Left hindlimb (tissue), 1 donor: ENCODE measurements at regions not wholly inside any gene's neighbourhood (a gene's known extent, or its start where the extent isn't known, plus 50 kb on each side); places are given as distances from the start of the nearest gene placed in this dataset.
"Not testable (repeated sequence)": the region's sequence is repeated elsewhere in the genome, so short reads cannot be mapped to it uniquely, and the experiment has no call there.

Source experiments
- DNase-seq: peaks from one replicate; pipeline ENCODE4 v3.0.0-alpha.2; 2018

- DNase-seq: not testable (repeated sequence)
These were observed 99.2 kb downstream of the ZNF100 start for GRCh38 chr19:21668072-21668773.

GRCh38 chr19:21655540-21656126, 111.7 kb downstream of the ZNF100 start:
- DNase-seq: no peak

GRCh38 chr19:21651478-21651877, 115.9 kb downstream of the ZNF100 start:
- not testable (repeated sequence) for DNase-seq

GRCh38 chr19:21638776-21639175, 128.6 kb downstream of the ZNF100 start:
- no peak for DNase-seq

GRCh38 chr19:21626924-21627697, 121.7 kb downstream of the ZNF429 start:
- no peak for DNase-seq

GRCh38 chr19:21626091-21626490, 120.7 kb downstream of the ZNF429 start:
- DNase-seq: no peak

- DNase-seq: no peak
These were observed 117.5 kb downstream of the ZNF429 start for GRCh38 chr19:21622920-21623319.

GRCh38 chr19:21621671-21622070, 116.3 kb downstream of the ZNF429 start:
- DNase-seq: no peak

GRCh38 chr19:21617740-21618339, 112.4 kb downstream of the ZNF429 start:
- no peak for DNase-seq

GRCh38 chr19:21614776-21615175, 109.4 kb downstream of the ZNF429 start:
- not testable (repeated sequence) for DNase-seq

- DNase-seq: not testable (repeated sequence)
These were observed 107.8 kb downstream of the ZNF429 start for GRCh38 chr19:21613201-21613600.

- no peak for DNase-seq
These were observed 107.0 kb downstream of the ZNF429 start for GRCh38 chr19:21612403-21612872.

GRCh38 chr19:21611659-21612402, 106.4 kb downstream of the ZNF429 start:
- DNase-seq: no peak

GRCh38 chr19:21610787-21611186, 105.4 kb downstream of the ZNF429 start:
- DNase-seq: no peak

GRCh38 chr19:21610341-21610740, 104.9 kb downstream of the ZNF429 start:
- DNase-seq: no peak

- DNase-seq: no peak
These were observed 103.2 kb downstream of the ZNF429 start for GRCh38 chr19:21608571-21608970.

- DNase-seq: no peak
These were observed 102.0 kb downstream of the ZNF429 start for GRCh38 chr19:21607449-21607848.

- not testable (repeated sequence) for DNase-seq
These were observed 101.6 kb downstream of the ZNF429 start for GRCh38 chr19:21607011-21607410.

GRCh38 chr19:21606326-21606725, 100.9 kb downstream of the ZNF429 start:
- DNase-seq: not testable (repeated sequence)

- peak; percentile 47 for DNase-seq
These were observed 99.6 kb downstream of the ZNF429 start for GRCh38 chr19:21604951-21605476.
